ENCODE measurements at regions not wholly inside any gene's neighbourhood (a gene's known extent, or its start where the extent isn't known, plus 50 kb on each side); places are given as distances from the start of the nearest gene placed in this dataset.

GRCh38 chr1:30386156-30386926 is 337.0 kb downstream of the MATN1 start:
- 84% methylated on average over 17 of the region's 17 CpGs for WGBS
- no peak for DNase-seq (ENCODE audit: low read depth in 6 of 9, low spot score in 9 of 9)
- Histone ChIP-seq H3K9me3 (ENCODE audit: control insufficient read depth in 2 of 2, insufficient read depth in 1 of 2, low read length in 1 of 2) (no peaks in the 10 kb centered on the region), H3K27ac (ENCODE audit: low read depth in 1 of 2, low read length in 1 of 2) (no peak overlapping the region), H3K27me3 (ENCODE audit: control insufficient read depth in 2 of 2, insufficient read depth in 1 of 2, low read length in 1 of 2) (no peaks in the 10 kb centered on the region), H3K4me3 (ENCODE audit: low read length in 2 of 2) (no peak overlapping the region), H3K36me3 (ENCODE audit: control insufficient read depth in 2 of 2, insufficient read depth in 2 of 2, low read length in 1 of 2) (no peaks in the 10 kb centered on the region), H3K4me1 (ENCODE audit: control insufficient read depth in 2 of 2, insufficient read depth in 2 of 2, low read length in 2 of 2) (no peaks in the 10 kb centered on the region)

DNA sequence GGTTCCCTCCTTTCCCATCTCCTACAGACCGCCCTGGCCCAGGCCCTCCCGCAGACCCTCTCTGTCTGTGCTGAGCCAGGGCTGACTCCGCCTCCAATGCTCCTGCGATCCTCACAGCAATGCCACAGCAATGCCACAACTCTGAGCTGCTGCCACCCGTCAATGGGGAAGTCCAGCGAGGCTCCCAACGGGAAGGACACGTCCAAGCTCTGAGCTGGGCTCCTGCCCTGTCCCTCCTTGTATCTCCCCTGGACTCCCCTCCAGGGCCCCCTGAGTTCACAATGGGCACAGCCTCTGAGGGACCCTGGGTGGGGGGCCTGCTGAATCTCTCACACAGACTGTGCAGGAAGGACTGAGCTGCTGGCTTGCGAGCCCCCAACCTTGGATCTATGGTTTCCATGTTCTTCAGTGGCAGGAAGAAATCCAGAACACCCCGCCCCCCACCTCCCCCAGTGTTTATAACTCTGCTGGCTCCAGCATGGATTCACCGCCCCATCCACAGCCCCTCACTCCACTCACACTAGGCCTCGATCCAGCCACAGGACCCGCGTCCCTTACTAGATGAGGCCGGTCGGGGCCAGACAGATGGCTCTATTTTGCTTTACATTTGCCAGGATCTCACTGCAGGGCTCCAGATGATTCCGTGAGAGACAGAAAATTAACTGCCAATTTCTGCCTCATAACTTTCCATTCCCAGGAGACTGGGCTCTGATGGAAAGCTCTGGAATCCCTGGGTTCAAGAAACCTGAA is 338.0 kb downstream of the MATN1 start:
- Histone ChIP-seq H3K4me1 (ENCODE audit: control insufficient read depth in 2 of 2, insufficient read depth in 2 of 2, low read length in 2 of 2) (no peaks in the 10 kb centered on the region), H3K27me3 (ENCODE audit: control insufficient read depth in 2 of 2, insufficient read depth in 1 of 2, low read length in 1 of 2) (no peaks in the 10 kb centered on the region), H3K27ac (ENCODE audit: low read depth in 1 of 2, low read length in 1 of 2) (no peak overlapping the region), H3K4me3 (ENCODE audit: low read length in 2 of 2) (no peak overlapping the region), H3K9me3 (ENCODE audit: control insufficient read depth in 2 of 2, insufficient read depth in 1 of 2, low read length in 1 of 2) (no peaks in the 10 kb centered on the region), H3K36me3 (ENCODE audit: control insufficient read depth in 2 of 2, insufficient read depth in 2 of 2, low read length in 1 of 2) (no peaks in the 10 kb centered on the region)
- no peak for DNase-seq (ENCODE audit: low read depth in 6 of 9, low spot score in 9 of 9)
- 84% methylated on average over 17 of the region's 17 CpGs for WGBS

- Histone ChIP-seq H3K9me3 (ENCODE audit: control insufficient read depth in 2 of 2, insufficient read depth in 1 of 2, low read length in 1 of 2) (no peaks in the 10 kb centered on the region), H3K4me3 (ENCODE audit: low read length in 2 of 2) (no peak overlapping the region), H3K27ac (ENCODE audit: low read depth in 1 of 2, low read length in 1 of 2) (no peak overlapping the region), H3K36me3 (ENCODE audit: control insufficient read depth in 2 of 2, insufficient read depth in 2 of 2, low read length in 1 of 2) (no peaks in the 10 kb centered on the region), H3K4me1 (ENCODE audit: control insufficient read depth in 2 of 2, insufficient read depth in 2 of 2, low read length in 2 of 2) (no peaks in the 10 kb centered on the region), H3K27me3 (ENCODE audit: control insufficient read depth in 2 of 2, insufficient read depth in 1 of 2, low read length in 1 of 2) (peaks cover 0 to 8% of the 10 kb centered on the region in 2 donors)
- WGBS = 77% methylated on average over 10 of the region's 10 CpGs
- no peak for DNase-seq (ENCODE audit: low read depth in 6 of 9, low spot score in 9 of 9)
Measured at GRCh38 chr1:30384286-30385245, 338.8 kb downstream of the MATN1 start.

GRCh38 chr1:30383221-30383711 is 340.1 kb downstream of the MATN1 start:
- Histone ChIP-seq H3K4me1 (ENCODE audit: control insufficient read depth in 2 of 2, insufficient read depth in 2 of 2, low read length in 2 of 2) (no peaks in the 10 kb centered on the region), H3K36me3 (ENCODE audit: control insufficient read depth in 2 of 2, insufficient read depth in 2 of 2, low read length in 1 of 2) (no peaks in the 10 kb centered on the region), H3K27me3 (ENCODE audit: control insufficient read depth in 2 of 2, insufficient read depth in 1 of 2, low read length in 1 of 2) (peaks cover 0 to 18% of the 10 kb centered on the region in 2 donors), H3K9me3 (ENCODE audit: control insufficient read depth in 2 of 2, insufficient read depth in 1 of 2, low read length in 1 of 2) (no peaks in the 10 kb centered on the region), H3K4me3 (ENCODE audit: low read length in 2 of 2) (no peak overlapping the region), H3K27ac (ENCODE audit: low read depth in 1 of 2, low read length in 1 of 2) (no peak overlapping the region)
- DNase-seq (ENCODE audit: low read depth in 6 of 9, low spot score in 9 of 9) = no peak
- 75% methylated on average over 12 of the region's 12 CpGs for WGBS

DNA sequence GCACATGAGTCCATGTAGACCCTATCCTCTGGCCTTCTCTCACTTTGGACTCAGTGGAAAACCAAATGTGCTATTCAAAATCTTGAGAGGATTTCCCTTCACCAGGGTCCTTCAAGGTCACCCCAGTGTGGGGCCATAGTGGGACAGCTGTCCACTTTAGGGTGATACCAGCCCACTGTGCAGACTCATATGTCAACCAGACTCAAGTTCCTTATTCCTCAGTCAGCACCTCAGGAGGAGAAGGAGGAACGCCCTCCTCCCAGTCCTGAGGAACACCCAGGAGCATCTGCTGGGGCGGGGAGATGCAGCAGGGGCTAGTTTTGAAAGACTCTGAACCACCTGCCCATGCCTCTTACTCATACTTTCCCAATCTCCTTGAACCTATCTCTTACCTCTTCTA is 340.9 kb downstream of the MATN1 start:
- no peak for DNase-seq (ENCODE audit: low read depth in 6 of 9, low spot score in 9 of 9)
- 84% methylated on average over 2 of the region's 2 CpGs for WGBS
- H3K27me3 ChIP-seq (ENCODE audit: control insufficient read depth in 2 of 2, insufficient read depth in 1 of 2, low read length in 1 of 2) = peaks cover 0 to 22% of the 10 kb centered on the region in 2 donors

GRCh38 chr1:30381671-30382365 is 341.6 kb downstream of the MATN1 start:
- H3K4me1 ChIP-seq (ENCODE audit: control insufficient read depth in 2 of 2, insufficient read depth in 2 of 2, low read length in 2 of 2) = no peaks in the 10 kb centered on the region
- WGBS = 86% methylated on average over 7 of the region's 7 CpGs
- no peaks in the 10 kb centered on the region for H3K9me3 ChIP-seq (ENCODE audit: control insufficient read depth in 2 of 2, insufficient read depth in 1 of 2, low read length in 1 of 2)
- peaks cover 0 to 23% of the 10 kb centered on the region in 2 donors for H3K27me3 ChIP-seq (ENCODE audit: control insufficient read depth in 2 of 2, insufficient read depth in 1 of 2, low read length in 1 of 2)
- H3K27ac ChIP-seq (ENCODE audit: low read depth in 1 of 2, low read length in 1 of 2) = no peak overlapping the region
- H3K36me3 ChIP-seq (ENCODE audit: control insufficient read depth in 2 of 2, insufficient read depth in 2 of 2, low read length in 1 of 2) = no peaks in the 10 kb centered on the region
- H3K4me3 ChIP-seq (ENCODE audit: low read length in 2 of 2) = no peak overlapping the region
- no peak for DNase-seq (ENCODE audit: low read depth in 6 of 9, low spot score in 9 of 9)

More for the DNA sequence above, 340.9 kb downstream of the MATN1 start:
- Histone ChIP-seq H3K27ac (ENCODE audit: low read depth in 1 of 2, low read length in 1 of 2) (no peak overlapping the region), H3K4me1 (ENCODE audit: control insufficient read depth in 2 of 2, insufficient read depth in 2 of 2, low read length in 2 of 2) (no peaks in the 10 kb centered on the region), H3K36me3 (ENCODE audit: control insufficient read depth in 2 of 2, insufficient read depth in 2 of 2, low read length in 1 of 2) (no peaks in the 10 kb centered on the region), H3K9me3 (ENCODE audit: control insufficient read depth in 2 of 2, insufficient read depth in 1 of 2, low read length in 1 of 2) (no peaks in the 10 kb centered on the region), H3K4me3 (ENCODE audit: low read length in 2 of 2) (no peak overlapping the region)

- no peak overlapping the region for H3K27ac ChIP-seq (ENCODE audit: low read depth in 1 of 2, low read length in 1 of 2)
- 87% methylated on average over 5 of the region's 5 CpGs for WGBS
- no peaks in the 10 kb centered on the region for H3K36me3 ChIP-seq (ENCODE audit: control insufficient read depth in 2 of 2, insufficient read depth in 2 of 2, low read length in 1 of 2)
- no peaks in the 10 kb centered on the region for H3K9me3 ChIP-seq (ENCODE audit: control insufficient read depth in 2 of 2, insufficient read depth in 1 of 2, low read length in 1 of 2)
- DNase-seq (ENCODE audit: low read depth in 6 of 9, low spot score in 9 of 9) = no peak
- no peaks in the 10 kb centered on the region for H3K4me1 ChIP-seq (ENCODE audit: control insufficient read depth in 2 of 2, insufficient read depth in 2 of 2, low read length in 2 of 2)
- H3K27me3 ChIP-seq (ENCODE audit: control insufficient read depth in 2 of 2, insufficient read depth in 1 of 2, low read length in 1 of 2) = peaks cover 0 to 23% of the 10 kb centered on the region in 2 donors
- no peak overlapping the region for H3K4me3 ChIP-seq (ENCODE audit: low read length in 2 of 2)
Measured at GRCh38 chr1:30381266-30381665, 342.1 kb downstream of the MATN1 start.

DNA sequence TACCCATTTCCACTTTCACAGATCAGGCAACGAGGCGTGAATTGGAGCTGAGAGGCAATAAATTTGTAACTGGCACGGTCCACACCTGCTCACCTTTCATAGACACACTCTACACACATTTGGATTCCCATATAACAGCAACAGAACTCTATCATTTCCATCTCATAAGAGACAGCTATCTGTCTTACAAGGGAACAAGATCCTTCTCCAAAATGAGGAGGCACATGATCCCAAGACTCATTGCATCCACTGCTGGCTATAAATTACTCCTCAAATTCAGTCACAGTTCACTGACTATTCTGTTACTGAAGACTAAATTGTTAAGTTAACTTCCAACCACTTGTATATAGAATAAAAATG is 342.8 kb downstream of the MATN1 start:
- DNase-seq (ENCODE audit: low read depth in 6 of 9, low spot score in 9 of 9) = no peak
- H3K4me1 ChIP-seq (ENCODE audit: control insufficient read depth in 2 of 2, insufficient read depth in 2 of 2, low read length in 2 of 2) = no peaks in the 10 kb centered on the region
- peaks cover 0 to 23% of the 10 kb centered on the region in 2 donors for H3K27me3 ChIP-seq (ENCODE audit: control insufficient read depth in 2 of 2, insufficient read depth in 1 of 2, low read length in 1 of 2)
- no peak overlapping the region for H3K4me3 ChIP-seq (ENCODE audit: low read length in 2 of 2)
- H3K36me3 ChIP-seq (ENCODE audit: control insufficient read depth in 2 of 2, insufficient read depth in 2 of 2, low read length in 1 of 2) = no peaks in the 10 kb centered on the region
- no peaks in the 10 kb centered on the region for H3K9me3 ChIP-seq (ENCODE audit: control insufficient read depth in 2 of 2, insufficient read depth in 1 of 2, low read length in 1 of 2)
- WGBS = 2% methylated on average over 3 of the region's 3 CpGs
- H3K27ac ChIP-seq (ENCODE audit: low read depth in 1 of 2, low read length in 1 of 2) = no peak overlapping the region
